ENCODE measurements at regions not wholly inside any gene's neighbourhood (a gene's known extent, or its start where the extent isn't known, plus 50 kb on each side); places are given as distances from the start of the nearest gene placed in this dataset.

DNA sequence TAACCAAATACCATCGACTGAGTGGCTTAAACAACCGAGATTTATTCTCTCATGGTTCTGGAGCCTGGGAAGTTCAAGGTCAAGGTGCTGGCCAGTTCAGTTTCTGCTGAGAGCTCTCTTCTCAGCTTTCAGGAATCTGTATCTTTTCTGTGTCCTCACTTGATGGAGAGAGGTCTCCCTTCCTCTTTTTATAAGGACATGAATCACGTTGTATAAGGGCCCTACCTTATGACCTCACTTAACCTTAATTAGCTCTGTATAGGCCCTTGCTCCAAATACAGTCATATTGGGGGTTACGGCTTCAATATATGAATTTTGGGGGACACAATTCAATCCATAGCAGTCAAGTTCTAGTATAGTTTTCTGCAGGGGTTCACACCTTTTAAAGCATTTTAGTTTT is 135.2 kb upstream of the ADO start:
- DNase-seq = no peak
- no peaks in the 10 kb centered on the region for H3K36me3 ChIP-seq
- H3K27ac ChIP-seq = no peak overlapping the region
- TF ChIP-seq, protein P1, sequence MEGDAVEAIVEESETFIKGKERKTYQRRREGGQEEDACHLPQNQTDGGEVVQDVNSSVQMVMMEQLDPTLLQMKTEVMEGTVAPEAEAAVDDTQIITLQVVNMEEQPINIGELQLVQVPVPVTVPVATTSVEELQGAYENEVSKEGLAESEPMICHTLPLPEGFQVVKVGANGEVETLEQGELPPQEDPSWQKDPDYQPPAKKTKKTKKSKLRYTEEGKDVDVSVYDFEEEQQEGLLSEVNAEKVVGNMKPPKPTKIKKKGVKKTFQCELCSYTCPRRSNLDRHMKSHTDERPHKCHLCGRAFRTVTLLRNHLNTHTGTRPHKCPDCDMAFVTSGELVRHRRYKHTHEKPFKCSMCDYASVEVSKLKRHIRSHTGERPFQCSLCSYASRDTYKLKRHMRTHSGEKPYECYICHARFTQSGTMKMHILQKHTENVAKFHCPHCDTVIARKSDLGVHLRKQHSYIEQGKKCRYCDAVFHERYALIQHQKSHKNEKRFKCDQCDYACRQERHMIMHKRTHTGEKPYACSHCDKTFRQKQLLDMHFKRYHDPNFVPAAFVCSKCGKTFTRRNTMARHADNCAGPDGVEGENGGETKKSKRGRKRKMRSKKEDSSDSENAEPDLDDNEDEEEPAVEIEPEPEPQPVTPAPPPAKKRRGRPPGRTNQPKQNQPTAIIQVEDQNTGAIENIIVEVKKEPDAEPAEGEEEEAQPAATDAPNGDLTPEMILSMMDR (IDR thresholded peaks at IDR 0.05) = no peak
- no peak for TF ChIP-seq POLR2A (IDR thresholded peaks at IDR 0.05)
- H3K27me3 ChIP-seq = no peaks in the 10 kb centered on the region
- no peaks in the 10 kb centered on the region for H3K9me3 ChIP-seq
- H3K4me3 ChIP-seq = no peak overlapping the region
- no peaks in the 10 kb centered on the region for H3K4me1 ChIP-seq

DNA sequence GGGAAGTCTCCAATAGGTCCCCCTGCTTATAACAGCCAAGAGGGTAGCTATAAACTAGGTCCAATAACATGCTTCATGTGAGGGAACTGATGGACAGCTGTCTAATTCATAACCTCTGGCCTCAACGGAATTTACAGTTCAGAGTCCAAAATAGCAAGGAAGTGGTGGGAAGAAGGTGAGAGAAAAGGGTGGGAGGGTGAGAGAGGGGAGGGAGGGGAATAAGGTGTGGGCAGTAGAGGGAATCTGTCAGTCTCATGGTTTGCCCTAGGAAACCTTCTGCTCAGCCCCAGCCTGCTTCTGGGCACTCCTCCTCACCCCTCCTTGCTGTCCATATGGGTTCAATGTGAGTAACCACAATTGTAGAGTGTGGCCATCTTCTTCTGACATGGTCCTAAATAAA is 133.4 kb upstream of the ADO start:
- H3K36me3 ChIP-seq = no peaks in the 10 kb centered on the region
- H3K4me3 ChIP-seq = no peak overlapping the region
- TF ChIP-seq, protein P1 (IDR thresholded peaks at IDR 0.05) = no peak
- no peak for TF ChIP-seq POLR2A (IDR thresholded peaks at IDR 0.05)
- H3K27ac ChIP-seq = no peak overlapping the region
- no peaks in the 10 kb centered on the region for H3K4me1 ChIP-seq
- no peaks in the 10 kb centered on the region for H3K27me3 ChIP-seq
- no peak for DNase-seq
- H3K9me3 ChIP-seq = no peaks in the 10 kb centered on the region

DNA sequence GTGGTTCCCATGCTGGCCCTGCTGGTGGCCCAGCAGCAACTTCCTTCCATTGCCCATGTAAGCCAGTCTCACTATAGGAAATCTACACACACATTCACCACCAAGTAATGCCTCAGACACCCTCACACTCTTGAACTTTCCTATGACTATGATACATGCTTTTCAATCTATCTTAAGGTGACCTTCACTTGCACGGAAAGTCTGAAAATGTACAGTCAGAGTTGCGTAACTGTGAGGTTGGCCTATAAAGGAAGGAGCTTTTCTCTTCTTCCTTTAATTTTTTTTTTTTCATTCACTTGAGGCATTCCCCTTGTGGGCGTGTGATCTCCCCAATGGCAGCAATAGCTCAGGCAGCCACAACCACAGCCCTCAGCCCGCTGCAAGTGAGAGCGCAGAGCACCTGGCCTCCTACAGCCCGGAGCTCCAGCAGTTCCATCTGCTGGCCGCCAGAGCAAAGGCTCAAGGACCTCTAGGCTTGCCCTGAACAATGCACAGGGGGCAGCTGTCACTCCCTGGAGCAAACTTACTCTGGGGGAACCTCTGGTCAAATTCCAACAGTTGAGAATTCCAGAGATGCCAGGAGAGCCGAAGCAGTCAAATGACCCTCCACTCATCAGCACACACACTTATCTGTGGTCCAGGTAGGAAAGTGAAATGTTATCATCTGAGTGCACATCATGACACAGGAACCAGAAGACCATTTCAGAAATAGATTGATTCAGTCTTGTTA is 123.1 kb upstream of the ADO start:
- H3K27me3 ChIP-seq = no peaks in the 10 kb centered on the region
- no peak overlapping the region for H3K27ac ChIP-seq
- no peaks in the 10 kb centered on the region for H3K4me1 ChIP-seq
- no peak overlapping the region for H3K4me3 ChIP-seq
- H3K9me3 ChIP-seq = no peaks in the 10 kb centered on the region
- peak in 2 of 3 donors; percentile 68 to 82 for DNase-seq
- TF ChIP-seq, protein P1 (IDR thresholded peaks at IDR 0.05) = peak in 4 of 6 experiments; percentile 12 to 33 (median 20)
- TF ChIP-seq POLR2A (IDR thresholded peaks at IDR 0.05) = no peak
- no peaks in the 10 kb centered on the region for H3K36me3 ChIP-seq

DNA sequence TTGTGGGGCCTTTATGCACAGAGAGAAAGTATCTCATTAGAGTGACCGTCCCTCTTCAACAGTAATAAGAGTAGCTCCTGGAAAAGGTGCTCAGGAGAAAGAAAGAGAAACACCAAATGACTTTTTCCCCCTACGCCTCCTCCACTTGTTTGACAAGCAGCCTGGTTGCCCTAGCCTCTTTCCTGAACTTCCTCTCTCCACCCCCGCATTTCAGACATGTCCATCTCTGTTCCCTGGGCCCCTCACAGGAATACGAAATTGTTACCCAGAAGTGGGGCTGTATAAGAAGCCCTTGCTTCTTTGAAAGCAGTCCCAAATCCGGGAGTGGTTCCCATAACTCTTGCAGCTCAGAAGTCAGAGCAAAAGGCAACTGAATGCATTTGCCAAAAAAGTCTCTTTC is 119.6 kb upstream of the ADO start:
- TF ChIP-seq, protein P1 (IDR thresholded peaks at IDR 0.05) = no peak
- no peak for TF ChIP-seq POLR2A (IDR thresholded peaks at IDR 0.05)
- Histone ChIP-seq H3K27ac (no peak overlapping the region), H3K27me3 (no peaks in the 10 kb centered on the region), H3K36me3 (no peaks in the 10 kb centered on the region), H3K9me3 (no peaks in the 10 kb centered on the region), H3K4me3 (no peak overlapping the region), H3K4me1 (peaks cover 0 to 5% (median 0%) of the 10 kb centered on the region in 4 donors)
- no peak for DNase-seq

DNA sequence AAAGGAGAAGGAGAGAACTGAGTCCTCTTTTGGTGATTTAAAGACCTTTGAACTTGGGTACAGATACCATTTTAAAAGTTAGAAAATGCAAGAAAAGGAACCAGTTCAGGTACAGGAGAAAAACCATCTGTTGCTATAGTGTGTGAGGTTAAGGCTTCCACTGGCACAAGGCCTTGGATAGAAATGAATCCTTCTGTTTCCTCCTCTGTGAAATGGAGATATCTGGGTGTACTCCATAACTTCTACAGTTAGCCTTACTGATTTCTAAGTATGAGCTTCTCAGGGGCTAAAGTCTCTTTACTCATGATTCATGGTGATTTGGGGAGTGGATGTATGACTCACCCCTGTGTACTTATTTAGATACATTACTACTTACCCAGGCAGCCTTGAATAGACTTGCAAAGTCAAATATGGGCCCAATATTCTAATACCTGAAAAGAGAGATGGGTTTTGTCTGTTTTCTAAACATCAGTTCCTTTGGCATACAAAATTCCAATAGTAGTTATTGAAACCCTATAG is 117.2 kb upstream of the ADO start:
- Histone ChIP-seq H3K4me3 (no peak overlapping the region), H3K9me3 (no peaks in the 10 kb centered on the region), H3K27me3 (no peaks in the 10 kb centered on the region), H3K27ac (no peak overlapping the region), H3K36me3 (no peaks in the 10 kb centered on the region), H3K4me1 (peaks cover 0 to 5% (median 1%) of the 10 kb centered on the region in 4 donors)
- no peak for DNase-seq
- TF ChIP-seq, protein P1 (IDR thresholded peaks at IDR 0.05) = no peak

All from Peyer's patch (tissue), 4 donors.